HG02763 (cell line): ENCODE measurements at regions not wholly inside any gene's neighbourhood (a gene's known extent, or its start where the extent isn't known, plus 50 kb on each side); places are given as distances from the start of the nearest gene placed in this dataset.

Experiments
- ATAC-seq: cut with Tn5 transposase; IDR thresholded peaks from one replicate; pipeline ENCODE4 v1.9.1; 2021; ENCODE audit warnings: mild to moderate bottlenecking, moderate library complexity; ENCODE audit not compliant: unreplicated experiment

- no peak for ATAC-seq
These were observed 579.6 kb upstream of the NXPH2 start for GRCh38 chr2:139359818-139360217.

- ATAC-seq = no peak
These were observed 577.8 kb upstream of the NXPH2 start for GRCh38 chr2:139357972-139358371.

DNA sequence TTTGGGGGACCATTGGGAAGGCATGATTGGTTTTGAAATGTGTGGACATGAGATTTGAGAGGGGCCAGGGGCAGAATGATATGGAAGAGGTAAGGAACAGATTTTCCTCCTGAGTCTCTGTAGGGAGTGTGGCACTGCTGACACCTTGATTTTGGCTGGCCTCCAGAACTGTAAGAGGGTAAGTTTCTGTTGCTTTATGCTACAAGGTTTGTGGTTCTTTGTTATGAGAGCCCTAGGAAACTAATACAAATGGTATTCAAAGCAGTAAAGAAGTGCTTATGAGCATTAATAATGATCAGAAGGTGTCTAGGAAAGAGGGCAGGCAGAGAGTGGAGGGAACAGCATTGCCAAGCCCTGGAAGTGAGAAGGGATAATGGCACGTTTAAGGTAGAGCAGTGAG is 574.3 kb upstream of the NXPH2 start:
- ATAC-seq = no peak

DNA sequence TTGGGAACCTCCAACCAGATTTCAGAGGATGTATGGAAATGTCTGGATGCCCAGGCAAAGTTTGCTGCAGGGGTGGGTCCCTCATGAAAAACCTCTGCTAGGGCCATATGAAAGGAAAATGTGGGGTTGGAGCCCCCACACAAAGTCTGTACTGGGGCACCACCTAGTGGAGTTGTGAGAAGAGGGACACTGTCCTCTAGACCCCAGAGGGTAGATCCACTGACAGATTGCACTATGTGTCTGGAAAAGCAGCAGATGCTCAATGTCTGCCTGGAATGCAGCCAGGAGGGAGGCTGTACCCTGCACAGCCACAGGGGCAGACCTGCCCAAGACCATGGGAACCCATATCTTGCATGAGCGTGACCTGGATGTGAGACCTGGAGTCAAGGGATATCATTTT is 573.7 kb upstream of the NXPH2 start:
- ATAC-seq = no peak

GRCh38 chr2:139317259-139317658 is 537.1 kb upstream of the NXPH2 start:
- no peak for ATAC-seq

- ATAC-seq = no peak
These were observed 533.9 kb upstream of the NXPH2 start for GRCh38 chr2:139314059-139314458.

GRCh38 chr2:139296672-139297209 is 516.6 kb upstream of the NXPH2 start:
- no peak for ATAC-seq

DNA sequence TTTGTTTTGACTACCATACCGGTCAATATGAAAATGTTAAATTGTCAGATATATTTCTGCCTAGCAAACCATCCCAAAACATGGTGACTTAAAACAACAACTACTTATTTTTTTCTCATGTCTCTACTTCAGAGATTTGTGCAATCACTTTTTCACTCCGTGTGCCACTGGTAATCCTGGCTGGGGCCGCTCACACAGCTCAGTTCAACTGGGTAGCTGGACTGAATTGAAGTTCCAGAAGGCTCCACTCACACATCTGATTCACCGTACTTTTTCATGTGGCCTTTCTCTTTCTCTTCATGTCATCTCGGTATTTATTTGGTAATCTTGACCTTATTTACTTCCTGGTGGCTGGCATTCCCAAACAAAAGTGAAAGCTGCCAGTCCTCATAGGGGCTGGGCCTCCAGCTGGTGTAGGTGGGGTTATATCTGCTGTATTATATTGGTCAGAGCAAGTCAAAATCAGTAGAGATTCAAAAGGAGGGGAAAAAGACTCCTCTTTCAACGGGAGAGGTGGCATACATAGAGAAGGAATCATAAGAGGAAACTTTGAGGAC is 513.9 kb upstream of the NXPH2 start:
- no peak for ATAC-seq

GRCh38 chr2:139281124-139281523 is 500.9 kb upstream of the NXPH2 start:
- ATAC-seq = no peak

DNA sequence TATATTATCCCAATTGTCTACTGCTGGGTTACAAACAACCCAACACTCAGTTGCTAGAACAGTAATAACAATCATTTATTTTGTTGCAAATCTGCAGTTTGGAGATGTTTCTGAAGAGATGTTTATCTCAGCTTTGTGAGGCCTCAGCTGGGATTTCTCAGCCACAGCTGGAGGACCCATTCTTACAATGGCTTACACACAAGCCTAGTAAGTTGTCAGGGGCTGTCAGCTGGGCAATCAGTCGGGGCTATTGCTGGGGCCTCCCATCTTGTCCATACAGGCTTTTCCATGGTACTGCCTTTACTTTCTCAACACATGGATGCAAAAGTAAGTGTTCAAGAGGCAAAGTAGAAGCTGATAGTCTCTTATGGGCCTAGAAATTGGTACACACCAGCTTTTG is 491.7 kb upstream of the NXPH2 start:
- no peak for ATAC-seq

- ATAC-seq = no peak
These were observed 491.0 kb upstream of the NXPH2 start for GRCh38 chr2:139271149-139271548.

DNA sequence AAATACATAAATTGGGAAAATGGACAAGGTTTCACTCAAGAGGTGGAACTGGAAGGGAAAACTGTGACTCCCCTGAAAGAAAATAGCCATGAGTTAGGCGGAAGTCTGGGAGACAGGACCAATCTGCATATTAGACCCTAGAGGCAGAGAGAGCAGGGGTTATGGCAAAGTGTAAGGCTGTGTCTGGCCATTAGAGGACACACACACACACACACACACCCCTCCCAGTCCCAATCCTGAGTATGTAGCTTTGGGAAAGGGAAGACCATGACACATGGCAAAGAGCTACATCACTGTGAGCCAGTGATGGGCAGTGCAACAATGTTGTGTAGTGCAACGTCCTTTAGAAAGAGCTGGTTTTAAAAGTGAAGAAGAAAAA is 479.9 kb upstream of the NXPH2 start:
- ATAC-seq = no peak

GRCh38 chr2:139259422-139260051 is 479.3 kb upstream of the NXPH2 start:
- no peak for ATAC-seq

GRCh38 chr2:139241286-139241685 is 461.1 kb upstream of the NXPH2 start:
- no peak for ATAC-seq

- no peak for ATAC-seq
These were observed 456.8 kb upstream of the NXPH2 start for GRCh38 chr2:139237023-139237422.

DNA sequence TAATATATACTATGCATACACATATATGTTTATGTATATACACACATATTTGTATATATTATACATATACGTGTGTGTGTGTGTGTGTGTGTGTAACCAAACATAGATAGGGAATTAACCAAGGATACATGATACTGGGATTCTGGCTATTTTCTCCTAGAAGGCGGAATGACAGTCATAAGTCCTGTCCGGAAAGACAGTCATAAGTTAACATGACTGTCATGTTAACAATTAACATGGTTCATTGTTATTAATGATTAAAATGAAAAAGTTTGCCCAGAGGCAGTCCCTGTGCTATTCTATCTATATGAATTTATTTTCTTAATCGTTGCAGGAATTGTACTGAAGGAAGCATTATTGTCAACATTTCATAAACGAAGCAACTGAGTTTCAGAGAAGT is 450.7 kb upstream of the NXPH2 start:
- ATAC-seq = no peak

DNA sequence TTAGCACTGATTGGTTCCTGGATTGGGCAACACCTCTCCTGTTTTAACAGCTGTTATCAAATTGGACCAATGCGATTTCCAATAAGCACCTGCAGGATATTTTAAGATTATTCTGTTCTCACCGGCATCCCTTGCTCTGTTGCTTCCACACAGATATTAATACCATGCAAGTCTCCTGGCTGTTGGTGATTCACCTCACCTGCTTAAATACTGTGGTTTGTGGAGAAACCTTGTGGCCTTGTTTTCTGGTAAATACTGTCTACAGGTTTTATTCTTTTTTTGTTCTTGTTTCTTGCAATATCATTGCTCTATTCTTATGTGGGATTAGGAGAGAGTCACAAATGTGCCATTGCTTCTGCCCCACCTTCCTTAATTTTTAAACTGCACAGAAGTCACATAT is 448.1 kb upstream of the NXPH2 start:
- ATAC-seq = no peak

DNA sequence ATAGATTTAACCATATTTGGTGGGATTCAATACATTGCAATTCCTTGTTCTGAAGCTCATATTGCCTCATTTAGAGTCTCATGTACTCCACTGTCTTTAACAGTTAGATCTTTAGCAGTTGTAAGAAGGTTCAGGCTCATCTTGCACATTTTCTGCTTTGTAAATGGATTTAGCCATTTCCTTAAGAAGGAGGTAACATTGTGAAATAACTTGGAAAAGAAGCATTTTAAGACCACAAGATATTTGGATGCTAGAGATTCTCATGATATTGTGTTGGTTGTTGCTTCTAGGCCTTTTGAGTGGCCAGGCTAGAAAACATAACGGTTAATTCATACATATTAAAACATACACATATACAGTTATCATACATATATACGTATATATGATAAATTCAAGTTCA is 445.8 kb upstream of the NXPH2 start:
- no peak for ATAC-seq

DNA sequence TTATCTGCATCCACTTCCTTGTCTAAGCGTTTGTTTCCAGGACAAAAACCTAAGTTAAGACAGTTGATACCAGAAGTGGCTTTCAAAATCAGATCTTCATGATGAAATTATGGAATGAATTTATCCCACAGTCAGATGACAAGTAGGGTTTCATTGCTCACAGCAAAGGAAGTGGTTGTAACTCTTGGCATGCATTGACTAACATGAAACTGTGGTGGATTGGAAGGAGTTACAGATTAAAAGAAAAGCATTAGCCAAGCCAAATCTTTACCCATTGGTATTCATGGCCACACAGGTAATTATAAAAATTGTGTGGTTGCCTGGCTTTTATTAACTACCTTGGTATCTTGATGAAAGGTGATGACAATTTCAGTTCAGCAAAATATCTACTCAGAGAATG is 438.0 kb upstream of the NXPH2 start:
- no peak for ATAC-seq

DNA sequence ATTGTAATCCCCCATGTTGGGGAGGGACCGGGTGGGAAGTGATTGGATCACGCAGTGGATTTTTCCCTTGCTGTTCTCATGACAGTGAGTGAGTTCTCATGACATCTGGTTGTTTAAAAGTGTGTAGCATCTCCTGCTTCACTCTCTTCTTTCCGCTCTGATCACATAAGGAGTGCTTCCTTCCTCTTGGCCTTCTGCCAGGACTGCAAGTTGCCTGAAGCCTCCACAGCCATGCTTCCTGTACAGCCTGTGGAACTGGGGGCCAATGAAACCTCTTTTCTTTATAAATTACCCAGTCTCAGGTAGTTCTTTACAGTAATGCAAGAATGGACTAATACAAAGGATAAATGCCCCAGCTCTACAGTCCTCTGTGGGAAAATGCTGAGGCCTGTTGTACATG is 437.5 kb upstream of the NXPH2 start:
- ATAC-seq = no peak

DNA sequence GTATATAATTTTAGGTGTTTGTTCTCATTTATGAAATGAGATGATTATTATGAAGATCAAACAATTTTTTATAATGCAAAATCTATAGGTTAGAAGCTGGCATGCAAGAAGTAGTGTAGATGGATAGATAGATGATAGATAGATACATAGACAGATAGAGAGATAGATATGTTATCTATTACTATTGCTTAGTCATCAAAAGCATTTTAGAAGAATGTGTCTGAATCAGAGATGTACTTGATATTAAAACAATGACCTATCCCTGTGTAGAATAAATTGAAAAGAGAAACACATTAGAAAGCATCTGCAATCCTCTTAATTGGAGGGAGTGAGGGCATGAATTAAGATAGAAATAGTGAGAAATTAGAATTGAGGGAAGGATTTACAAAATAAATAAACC is 436.2 kb upstream of the NXPH2 start:
- ATAC-seq = no peak

GRCh38 chr2:139214801-139215200 is 434.6 kb upstream of the NXPH2 start:
- ATAC-seq = no peak

GRCh38 chr2:139209586-139209985 is 429.4 kb upstream of the NXPH2 start:
- ATAC-seq = no peak
